ENCODE measurements at regions not wholly inside any gene's neighbourhood (a gene's known extent, or its start where the extent isn't known, plus 50 kb on each side); places are given as distances from the start of the nearest gene placed in this dataset.

GRCh38 chr10:58013406-58013805 lies 254.3 kb downstream of the IPMK start:
- no peak for DNase-seq (ENCODE audit: low read depth)

- DNase-seq (ENCODE audit: low read depth) = no peak
These were observed 257.5 kb downstream of the IPMK start for GRCh38 chr10:58010073-58010702.

- no peak for DNase-seq (ENCODE audit: low read depth)
These were observed 263.7 kb downstream of the IPMK start for GRCh38 chr10:58003945-58004344.

GRCh38 chr10:58001159-58001558 lies 266.5 kb downstream of the IPMK start:
- DNase-seq (ENCODE audit: low read depth) = no peak

GRCh38 chr10:57996536-57996935 lies 271.2 kb downstream of the IPMK start:
- DNase-seq (ENCODE audit: low read depth) = no peak

- no peak for DNase-seq (ENCODE audit: low read depth)
These were observed 274.4 kb downstream of the IPMK start for GRCh38 chr10:57993302-57993701.

- no peak for DNase-seq (ENCODE audit: low read depth)
These were observed 275.2 kb downstream of the IPMK start for GRCh38 chr10:57992321-57993077.

- DNase-seq (ENCODE audit: low read depth) = no peak
These were observed 278.7 kb downstream of the IPMK start for GRCh38 chr10:57988964-57989363.

- DNase-seq (ENCODE audit: low read depth) = no peak
These were observed 280.5 kb downstream of the IPMK start for GRCh38 chr10:57987055-57987721.

- no peak for DNase-seq (ENCODE audit: low read depth)
These were observed 281.3 kb downstream of the IPMK start for GRCh38 chr10:57986422-57986821.

- DNase-seq (ENCODE audit: low read depth) = no peak
These were observed 284.4 kb downstream of the IPMK start for GRCh38 chr10:57983281-57983791.

- no peak for DNase-seq (ENCODE audit: low read depth)
These were observed 285.6 kb downstream of the IPMK start for GRCh38 chr10:57982091-57982490.

- DNase-seq (ENCODE audit: low read depth) = no peak
These were observed 287.7 kb downstream of the IPMK start for GRCh38 chr10:57979956-57980355.

GRCh38 chr10:57979491-57979890 lies 288.2 kb downstream of the IPMK start:
- DNase-seq (ENCODE audit: low read depth) = peak; percentile 4

- DNase-seq (ENCODE audit: low read depth) = no peak
These were observed 290.4 kb downstream of the IPMK start for GRCh38 chr10:57977262-57977661.

GRCh38 chr10:57973451-57973850 lies 294.2 kb downstream of the IPMK start:
- DNase-seq (ENCODE audit: low read depth) = no peak

GRCh38 chr10:57972783-57973182 lies 294.9 kb downstream of the IPMK start:
- DNase-seq (ENCODE audit: low read depth) = peak; percentile 32

- DNase-seq (ENCODE audit: low read depth) = no peak
These were observed 299.2 kb downstream of the IPMK start for GRCh38 chr10:57968328-57969016.

- DNase-seq (ENCODE audit: low read depth) = peak; percentile 70
These were observed 303.3 kb downstream of the IPMK start for GRCh38 chr10:57964351-57964750.

GRCh38 chr10:57963546-57963945 lies 304.1 kb downstream of the IPMK start:
- DNase-seq (ENCODE audit: low read depth) = no peak

GRCh38 chr10:57962839-57963238 lies 304.9 kb downstream of the IPMK start:
- DNase-seq (ENCODE audit: low read depth) = no peak

GRCh38 chr10:57961487-57961886 lies 306.2 kb downstream of the IPMK start:
- no peak for DNase-seq (ENCODE audit: low read depth)
